ENCODE measurements at regions not wholly inside any gene's neighbourhood (a gene's known extent, or its start where the extent isn't known, plus 50 kb on each side); places are given as distances from the start of the nearest gene placed in this dataset.

DNA sequence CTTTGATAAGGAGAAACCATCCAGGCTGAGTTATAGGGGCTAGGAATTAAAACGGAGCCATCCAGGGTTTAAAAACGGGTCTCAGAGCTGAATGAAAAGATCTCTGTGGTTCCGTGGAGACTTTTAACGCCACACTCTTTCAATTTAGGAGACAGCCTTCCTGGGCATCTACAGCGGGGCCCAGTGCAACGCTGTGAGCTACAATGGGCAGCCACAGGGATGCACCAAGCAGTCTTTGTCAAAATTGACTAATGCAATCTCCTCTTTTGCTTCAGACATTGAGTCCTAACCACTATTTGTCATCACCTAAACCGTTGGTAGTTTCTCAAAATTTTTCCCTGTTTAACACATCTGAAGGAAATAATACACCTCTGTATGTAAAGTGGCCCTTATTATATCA is 96.6 kb upstream of the ABCA1 start:
- TF ChIP-seq ZNF274 (IDR thresholded peaks at IDR 0.05; ENCODE audit: low read depth, low read length) (no peak), YY1 (IDR thresholded peaks at IDR 0.05; ENCODE audit: insufficient read depth, insufficient read length) (no peak), SUZ12 (IDR thresholded peaks at IDR 0.05; ENCODE audit: extremely low read depth, insufficient read depth, insufficient read length) (no peak)

Measured in NT2/D1 (cell line).